ENCODE measurements at regions not wholly inside any gene's neighbourhood (a gene's known extent, or its start where the extent isn't known, plus 50 kb on each side); places are given as distances from the start of the nearest gene placed in this dataset.

DNA sequence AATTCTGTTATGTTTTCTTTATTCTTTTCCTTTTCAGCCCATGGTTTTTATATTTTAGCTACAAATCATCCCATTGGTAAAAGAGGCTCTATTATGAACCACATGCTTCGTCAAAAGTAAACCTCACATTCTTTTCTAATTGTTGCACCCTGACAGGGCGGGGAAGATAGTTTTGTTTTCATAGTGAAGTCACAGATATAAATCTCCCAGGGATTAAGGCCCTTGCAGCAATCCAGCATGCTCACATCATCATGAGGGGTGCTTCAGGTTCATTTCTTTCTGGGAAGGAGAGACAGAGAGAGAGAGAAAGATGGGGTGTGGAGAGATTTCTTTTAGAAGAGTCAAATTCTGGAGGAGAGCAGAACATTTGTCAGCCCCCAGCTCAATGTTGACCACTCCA lies 124.5 kb upstream of the CDC42EP3 start:
- H3K4me3 ChIP-seq (ENCODE audit: low read length in 3 of 3): no peak overlapping the region
- H3K27me3 ChIP-seq (ENCODE audit: control insufficient read depth, insufficient read depth, low read length): no peaks in the 10 kb centered on the region
- no peaks in the 10 kb centered on the region for H3K36me3 ChIP-seq (ENCODE audit: control insufficient read depth in 2 of 3, insufficient read depth in 3 of 3, low read length in 3 of 3)
- intact Hi-C loops (cut with DNase I): no loop called here
- H3K9ac ChIP-seq (ENCODE audit: low read length in 3 of 3): no peak overlapping the region
- FAIRE-seq (no peak), DNase-seq (peak in 2 of 5 donors; percentile 35 to 53)
- no peak for TF ChIP-seq CTCF (IDR thresholded peaks at IDR 0.05; ENCODE audit: borderline replicate concordance, extremely low read depth, insufficient read depth)
- H3K9me3 ChIP-seq (ENCODE audit: control insufficient read depth in 2 of 3, insufficient read depth in 1 of 3, low read length in 3 of 3): no peaks in the 10 kb centered on the region
- peaks cover 0 to 4% (median 0%) of the 10 kb centered on the region in 3 donors for H3K4me1 ChIP-seq (ENCODE audit: control insufficient read depth in 2 of 3, insufficient read depth in 2 of 3, low read depth in 1 of 3, low read length in 3 of 3)
- no peak overlapping the region for H3K27ac ChIP-seq (ENCODE audit: low read depth in 2 of 2, low read length in 2 of 2)

GRCh38 chr2:37796481-37796880 lies 125.0 kb upstream of the CDC42EP3 start:
- Histone ChIP-seq H3K9me3 (ENCODE audit: control insufficient read depth in 2 of 3, insufficient read depth in 1 of 3, low read length in 3 of 3) (no peaks in the 10 kb centered on the region), H3K9ac (ENCODE audit: low read length in 3 of 3) (no peak overlapping the region), H3K4me3 (ENCODE audit: low read length in 3 of 3) (no peak overlapping the region), H3K36me3 (ENCODE audit: control insufficient read depth in 2 of 3, insufficient read depth in 3 of 3, low read length in 3 of 3) (no peaks in the 10 kb centered on the region), H3K4me1 (ENCODE audit: control insufficient read depth in 2 of 3, insufficient read depth in 2 of 3, low read depth in 1 of 3, low read length in 3 of 3) (peaks cover 0 to 4% (median 0%) of the 10 kb centered on the region in 3 donors), H3K27me3 (ENCODE audit: control insufficient read depth, insufficient read depth, low read length) (no peaks in the 10 kb centered on the region), H3K27ac (ENCODE audit: low read depth in 2 of 2, low read length in 2 of 2) (no peak overlapping the region)
- intact Hi-C loops (cut with DNase I): no loop called here
- no peak for TF ChIP-seq CTCF (IDR thresholded peaks at IDR 0.05; ENCODE audit: borderline replicate concordance, extremely low read depth, insufficient read depth)
- DNase-seq (no peak), FAIRE-seq (no peak)

- H3K9ac ChIP-seq (ENCODE audit: low read length in 3 of 3): no peak overlapping the region
- H3K36me3 ChIP-seq (ENCODE audit: control insufficient read depth in 2 of 3, insufficient read depth in 3 of 3, low read length in 3 of 3): no peaks in the 10 kb centered on the region
- H3K4me3 ChIP-seq (ENCODE audit: low read length in 3 of 3): no peak overlapping the region
- no peak for TF ChIP-seq CTCF (IDR thresholded peaks at IDR 0.05; ENCODE audit: borderline replicate concordance, extremely low read depth, insufficient read depth)
- intact Hi-C loops (cut with DNase I): no loop called here
- H3K27ac ChIP-seq (ENCODE audit: low read depth in 2 of 2, low read length in 2 of 2): no peak overlapping the region
- DNase-seq (no peak), FAIRE-seq (no peak)
- H3K4me1 ChIP-seq (ENCODE audit: control insufficient read depth in 2 of 3, insufficient read depth in 2 of 3, low read depth in 1 of 3, low read length in 3 of 3): peaks cover 0 to 4% (median 0%) of the 10 kb centered on the region in 3 donors
- no peaks in the 10 kb centered on the region for H3K9me3 ChIP-seq (ENCODE audit: control insufficient read depth in 2 of 3, insufficient read depth in 1 of 3, low read length in 3 of 3)
- H3K27me3 ChIP-seq (ENCODE audit: control insufficient read depth, insufficient read depth, low read length): no peaks in the 10 kb centered on the region
These were observed 125.6 kb upstream of the CDC42EP3 start for GRCh38 chr2:37797081-37797480.

- Histone ChIP-seq H3K9ac (ENCODE audit: low read length in 3 of 3) (no peak overlapping the region), H3K36me3 (ENCODE audit: control insufficient read depth in 2 of 3, insufficient read depth in 3 of 3, low read length in 3 of 3) (no peaks in the 10 kb centered on the region), H3K27ac (ENCODE audit: low read depth in 2 of 2, low read length in 2 of 2) (no peak overlapping the region), H3K4me1 (ENCODE audit: control insufficient read depth in 2 of 3, insufficient read depth in 2 of 3, low read depth in 1 of 3, low read length in 3 of 3) (peaks cover 0 to 4% (median 0%) of the 10 kb centered on the region in 3 donors), H3K4me3 (ENCODE audit: low read length in 3 of 3) (no peak overlapping the region), H3K27me3 (ENCODE audit: control insufficient read depth, insufficient read depth, low read length) (no peaks in the 10 kb centered on the region), H3K9me3 (ENCODE audit: control insufficient read depth in 2 of 3, insufficient read depth in 1 of 3, low read length in 3 of 3) (no peaks in the 10 kb centered on the region)
- intact Hi-C loops (cut with DNase I): no loop called here
- DNase-seq (no peak), FAIRE-seq (no peak)
- TF ChIP-seq CTCF (IDR thresholded peaks at IDR 0.05; ENCODE audit: borderline replicate concordance, extremely low read depth, insufficient read depth): no peak
These were observed 126.6 kb upstream of the RMDN2 start for GRCh38 chr2:37798315-37799005.

Measured in kidney (tissue), 13 donors.